ENCODE measurements at regions not wholly inside any gene's neighbourhood (a gene's known extent, or its start where the extent isn't known, plus 50 kb on each side); places are given as distances from the start of the nearest gene placed in this dataset.

DNA sequence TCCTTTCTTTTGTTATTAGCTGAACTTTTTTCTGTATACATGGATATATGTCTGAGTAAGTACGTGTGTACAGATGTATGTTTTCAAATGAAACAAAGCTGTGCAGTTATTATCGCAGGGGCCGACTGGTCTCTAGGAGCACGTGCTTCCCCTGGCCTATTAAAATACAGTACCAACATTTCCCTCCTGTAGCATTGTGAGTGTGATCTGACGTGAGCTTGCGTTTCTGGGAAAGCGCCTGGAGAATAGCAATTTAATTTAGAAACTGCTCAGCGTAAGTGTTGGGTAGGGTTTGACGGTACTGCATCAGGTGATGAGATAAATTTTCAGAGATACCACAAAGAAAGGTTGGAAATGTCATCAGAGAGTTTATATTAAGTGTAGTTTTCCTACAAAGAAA is 173.3 kb downstream of the FBXO8 start:
- FAIRE-seq (no peak), DNase-seq (ENCODE audit: insufficient read length, low spot score) (no peak)
- no peak for TF ChIP-seq POLR2A (IDR thresholded peaks at IDR 0.05; ENCODE audit: low read depth, low read length)

DNA sequence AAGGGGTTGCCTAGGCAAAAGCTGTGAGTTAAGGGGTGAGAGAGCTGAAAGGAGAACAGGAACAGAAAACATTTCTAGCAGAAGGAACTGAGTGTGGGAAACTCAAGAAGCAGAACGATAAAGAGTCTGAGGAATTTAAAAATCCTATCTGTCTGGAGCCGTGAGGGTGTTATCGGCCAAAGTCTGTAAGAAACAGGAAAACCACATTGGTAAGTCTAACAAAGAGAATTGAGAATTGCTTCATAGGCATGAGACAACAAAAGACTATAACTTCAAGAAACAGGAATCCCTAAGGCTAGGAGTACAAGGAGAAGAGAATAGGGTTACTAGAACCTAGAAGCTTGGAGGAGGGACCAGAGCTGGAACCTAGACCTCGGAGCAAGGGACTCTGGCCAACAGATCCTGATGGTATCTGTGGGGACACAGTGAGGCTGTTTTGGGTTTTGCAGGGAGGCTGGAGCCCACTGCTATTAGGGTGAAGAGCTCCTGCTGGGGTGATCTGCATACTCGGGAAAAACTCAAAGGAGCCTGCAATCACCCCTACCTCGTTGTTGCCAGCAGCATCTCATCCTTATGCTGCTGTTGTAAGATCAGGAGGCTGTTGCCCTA is 175.6 kb downstream of the FBXO8 start:
- no peak for TF ChIP-seq POLR2A (IDR thresholded peaks at IDR 0.05; ENCODE audit: low read depth, low read length)
- DNase-seq (ENCODE audit: insufficient read length, low spot score) (no peak), FAIRE-seq (no peak)

DNA sequence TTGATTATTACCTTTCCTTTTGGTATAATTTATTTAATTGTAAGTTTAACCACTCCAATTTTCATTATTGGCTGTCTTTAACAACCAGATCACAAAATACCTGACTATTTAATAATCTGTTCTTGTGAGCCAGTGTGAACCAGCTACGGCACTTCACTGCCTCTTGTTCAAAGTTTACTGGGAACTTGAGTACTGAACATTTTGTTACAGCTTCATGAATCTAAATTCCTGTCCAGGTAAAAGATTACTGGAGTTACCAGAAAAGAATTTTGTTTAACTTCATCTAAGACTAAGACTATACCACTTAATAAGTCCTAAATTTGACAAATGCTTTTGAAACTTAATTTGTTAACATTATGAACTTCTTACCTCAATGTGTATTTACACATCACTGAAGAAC is 178.3 kb downstream of the FBXO8 start:
- FAIRE-seq, result no peak
- DNase-seq (ENCODE audit: insufficient read length, low spot score), result no peak
- no peak for TF ChIP-seq POLR2A (IDR thresholded peaks at IDR 0.05; ENCODE audit: low read depth, low read length)

DNA sequence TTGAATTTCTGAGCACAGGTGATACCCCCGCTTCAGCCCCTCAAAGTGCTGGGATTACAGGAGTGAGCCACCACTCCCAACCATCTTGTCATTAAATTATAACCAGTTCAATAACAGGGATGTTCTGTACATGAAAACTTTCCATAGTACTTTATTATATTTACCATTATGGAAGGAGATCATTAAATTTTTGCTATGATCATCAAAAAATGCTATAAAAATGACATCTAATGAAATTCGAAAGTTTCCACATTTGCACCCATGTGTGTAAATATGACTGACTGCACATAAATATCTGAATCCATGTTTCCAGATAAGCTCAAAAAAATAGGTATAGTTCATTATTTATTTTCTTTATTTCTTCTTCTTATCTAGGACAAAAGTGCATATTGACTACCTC is 182.6 kb downstream of the FBXO8 start:
- TF ChIP-seq POLR2A (IDR thresholded peaks at IDR 0.05; ENCODE audit: low read depth, low read length), result no peak
- DNase-seq (ENCODE audit: insufficient read length, low spot score) (no peak), FAIRE-seq (no peak)

DNA sequence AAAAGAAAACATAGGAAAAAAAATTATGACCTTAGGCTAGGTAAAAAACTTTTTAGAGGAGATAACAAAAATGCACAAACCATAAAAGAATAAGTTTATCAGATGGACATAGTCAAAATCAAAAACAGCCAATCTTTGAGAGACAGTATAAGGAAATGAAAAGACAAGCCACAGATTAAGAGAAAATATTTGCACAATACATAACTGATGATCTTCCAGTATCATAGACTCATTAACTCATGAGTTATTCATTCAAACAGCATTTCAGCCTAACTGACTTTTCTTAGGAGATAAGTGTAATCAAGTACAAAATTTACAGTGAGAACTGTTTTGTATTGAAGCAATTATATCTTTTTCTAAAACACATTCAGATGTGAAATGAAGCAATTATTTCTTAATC is 183.8 kb downstream of the FBXO8 start:
- FAIRE-seq (no peak), DNase-seq (ENCODE audit: insufficient read length, low spot score) (no peak)
- no peak for TF ChIP-seq POLR2A (IDR thresholded peaks at IDR 0.05; ENCODE audit: low read depth, low read length)

DNA sequence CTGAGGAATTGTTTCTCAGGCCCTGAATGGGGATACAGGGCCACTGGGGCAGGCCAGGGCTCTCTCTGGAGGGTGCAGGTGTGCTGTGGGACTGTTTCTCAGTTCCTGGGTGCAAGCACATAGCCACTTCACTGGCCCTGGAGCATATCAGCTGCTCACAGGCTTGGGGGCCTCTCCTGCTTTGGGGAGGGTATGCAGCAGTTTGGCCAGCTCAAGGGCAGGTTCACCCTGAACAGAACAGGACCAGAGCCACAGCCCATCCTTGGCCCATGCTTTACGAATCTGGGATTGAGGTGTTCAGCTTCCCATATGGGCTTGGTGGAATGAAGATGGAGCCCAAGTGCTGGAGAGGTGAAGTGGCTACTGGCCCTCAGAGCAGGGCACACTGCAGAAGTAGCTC is 186.5 kb downstream of the FBXO8 start:
- DNase-seq (ENCODE audit: insufficient read length, low spot score) (no peak), FAIRE-seq (no peak)
- TF ChIP-seq POLR2A (IDR thresholded peaks at IDR 0.05; ENCODE audit: low read depth, low read length), result no peak

DNA sequence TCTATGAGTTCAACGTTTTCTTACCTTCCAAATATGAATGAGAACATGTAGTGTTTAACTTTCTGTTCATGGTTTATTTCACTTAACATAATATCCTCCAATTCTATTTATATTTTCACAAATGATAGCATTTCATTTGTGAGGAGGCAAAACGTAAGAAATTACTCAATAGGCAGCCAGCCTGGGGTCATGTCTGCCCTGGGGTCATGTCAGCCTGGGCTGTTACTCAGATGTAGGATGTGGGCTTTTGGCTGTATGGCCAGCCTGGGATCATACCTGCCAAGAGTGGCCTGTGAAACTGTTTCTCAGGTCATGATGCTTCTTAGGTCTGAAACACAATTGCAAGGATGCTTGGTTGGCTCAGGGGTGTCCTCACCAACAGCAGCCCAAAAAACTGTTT is 187.0 kb downstream of the FBXO8 start:
- FAIRE-seq (no peak), DNase-seq (ENCODE audit: insufficient read length, low spot score) (no peak)
- no peak for TF ChIP-seq POLR2A (IDR thresholded peaks at IDR 0.05; ENCODE audit: low read depth, low read length)

DNA sequence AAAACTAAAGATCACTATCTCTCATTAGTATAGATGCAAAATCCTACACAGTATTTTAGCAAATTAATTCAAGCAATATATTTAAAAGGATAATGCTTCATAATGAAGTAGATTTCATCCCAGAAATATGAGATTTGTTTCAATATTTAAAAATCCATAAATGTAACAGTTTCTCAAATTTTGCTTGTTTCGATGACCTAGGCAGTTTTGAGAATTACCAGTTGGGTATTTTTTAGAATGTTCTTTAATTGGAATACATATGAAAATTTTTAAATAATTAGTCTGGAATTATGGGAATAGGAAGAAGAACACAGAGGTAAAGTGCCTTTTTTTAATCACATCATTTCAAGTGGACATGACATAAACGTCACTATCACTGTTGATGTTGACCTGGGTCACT is 192.3 kb downstream of the FBXO8 start:
- TF ChIP-seq POLR2A (IDR thresholded peaks at IDR 0.05; ENCODE audit: low read depth, low read length), result no peak
- DNase-seq (ENCODE audit: insufficient read length, low spot score) (no peak), FAIRE-seq (no peak)

DNA sequence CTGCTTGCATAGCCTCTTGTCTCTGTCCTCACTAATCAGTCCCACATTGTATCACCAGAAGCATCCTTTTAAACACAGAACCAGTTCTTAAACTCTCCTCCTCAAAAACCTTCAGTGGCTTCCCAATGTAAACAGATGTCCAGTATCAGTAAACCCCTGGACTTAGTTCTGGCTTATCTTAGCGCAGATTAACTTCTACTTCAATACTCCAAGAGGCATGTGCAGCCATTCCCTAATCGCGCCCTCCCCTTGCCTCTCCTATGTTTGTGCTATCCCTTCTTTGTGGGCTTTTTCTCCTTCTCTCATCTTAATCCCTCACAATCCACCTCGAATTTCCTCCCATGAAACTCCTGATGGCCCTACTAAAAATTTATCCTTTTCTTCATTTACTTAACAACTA is 193.8 kb downstream of the FBXO8 start:
- no peak for FAIRE-seq
- DNase-seq (ENCODE audit: insufficient read length, low spot score), result no peak
- TF ChIP-seq POLR2A (IDR thresholded peaks at IDR 0.05; ENCODE audit: low read depth, low read length), result no peak

DNA sequence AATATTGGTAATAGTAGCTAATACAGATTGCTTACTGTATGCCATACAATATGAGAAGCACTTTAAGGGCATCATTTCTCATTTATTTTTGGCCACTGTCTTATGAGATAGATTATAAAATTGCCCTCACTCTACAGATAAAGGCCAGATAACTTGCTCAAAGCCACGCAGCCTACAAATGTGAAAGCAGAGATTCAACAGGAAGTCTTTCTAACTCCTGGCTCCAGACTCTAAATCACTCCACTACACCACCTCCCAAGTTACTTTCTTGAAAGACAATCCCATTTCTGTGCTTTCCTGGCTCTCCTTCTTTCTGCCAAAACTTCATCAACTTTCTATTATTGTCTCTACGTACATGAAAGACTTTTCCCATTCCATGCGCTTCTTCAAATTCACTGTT is 194.7 kb downstream of the FBXO8 start:
- no peak for TF ChIP-seq POLR2A (IDR thresholded peaks at IDR 0.05; ENCODE audit: low read depth, low read length)
- no peak for FAIRE-seq
- no peak for DNase-seq (ENCODE audit: insufficient read length, low spot score)

DNA sequence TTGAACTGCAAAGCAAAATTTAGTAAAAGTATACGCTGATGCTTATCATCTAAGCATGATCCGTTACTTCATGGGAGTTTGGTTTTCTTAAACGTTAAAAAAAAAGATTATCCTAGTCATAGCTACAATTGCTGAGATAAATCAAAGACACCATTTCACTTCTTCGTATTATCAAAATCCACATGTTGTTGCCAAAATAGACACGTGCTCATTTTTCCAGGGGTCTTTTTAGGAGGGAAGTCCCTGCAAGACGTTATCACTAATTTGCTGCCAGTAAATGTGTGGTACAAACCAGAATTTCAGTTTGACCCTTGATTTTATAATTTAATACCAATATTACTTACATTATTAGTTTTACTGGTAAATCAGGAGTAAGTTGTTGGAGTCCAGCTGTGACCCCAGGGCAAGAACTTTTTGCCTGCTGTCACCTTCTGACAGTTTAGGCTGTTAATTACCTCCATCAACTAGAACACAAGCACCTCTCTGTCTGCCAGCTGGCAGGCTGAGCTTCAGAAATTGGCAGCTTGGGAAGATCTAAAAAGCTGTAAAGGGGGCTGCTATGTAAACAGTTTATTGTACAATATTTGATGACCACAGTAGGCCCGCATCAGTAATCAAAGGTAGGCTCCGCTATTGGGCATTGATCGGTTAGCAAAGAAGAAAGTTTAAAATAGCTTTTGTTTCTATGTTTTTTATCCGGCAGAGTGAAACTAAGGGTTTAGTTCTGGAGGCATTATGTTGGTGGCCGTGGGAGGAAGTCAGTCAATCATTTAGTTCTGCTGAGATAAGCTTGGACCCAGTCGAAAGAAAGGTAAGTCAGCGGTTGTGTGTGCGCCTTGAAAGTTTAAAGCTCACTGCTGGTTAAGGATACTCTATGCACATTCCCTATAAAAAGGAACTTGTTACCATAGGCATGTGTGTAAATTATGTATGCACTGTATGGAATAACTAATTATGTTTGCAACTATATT is 196.4 kb downstream of the FBXO8 start:
- FAIRE-seq (no peak), DNase-seq (ENCODE audit: insufficient read length, low spot score) (no peak)
- TF ChIP-seq POLR2A (IDR thresholded peaks at IDR 0.05; ENCODE audit: low read depth, low read length), result no peak

DNA sequence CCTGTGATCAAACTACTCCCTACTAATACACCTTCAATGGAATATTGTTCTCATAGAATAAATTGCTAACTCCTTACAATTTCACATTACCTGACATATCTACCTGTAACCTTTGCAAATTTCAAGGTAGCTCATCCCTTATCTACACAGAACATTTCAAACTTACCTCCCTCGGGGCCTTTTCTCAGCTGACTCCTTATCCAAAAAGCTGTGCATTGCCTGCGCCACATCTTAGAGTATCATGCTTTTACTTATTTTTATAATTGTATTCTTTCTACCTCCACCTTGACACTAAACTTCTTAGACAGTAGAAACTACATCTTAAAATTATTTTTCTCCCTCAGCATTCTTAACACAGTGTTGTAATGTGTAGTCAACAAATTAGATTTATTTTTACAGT is 198.5 kb downstream of the FBXO8 start:
- FAIRE-seq, result no peak
- no peak for TF ChIP-seq POLR2A (IDR thresholded peaks at IDR 0.05; ENCODE audit: low read depth, low read length)
- no peak for DNase-seq (ENCODE audit: insufficient read length, low spot score)

DNA sequence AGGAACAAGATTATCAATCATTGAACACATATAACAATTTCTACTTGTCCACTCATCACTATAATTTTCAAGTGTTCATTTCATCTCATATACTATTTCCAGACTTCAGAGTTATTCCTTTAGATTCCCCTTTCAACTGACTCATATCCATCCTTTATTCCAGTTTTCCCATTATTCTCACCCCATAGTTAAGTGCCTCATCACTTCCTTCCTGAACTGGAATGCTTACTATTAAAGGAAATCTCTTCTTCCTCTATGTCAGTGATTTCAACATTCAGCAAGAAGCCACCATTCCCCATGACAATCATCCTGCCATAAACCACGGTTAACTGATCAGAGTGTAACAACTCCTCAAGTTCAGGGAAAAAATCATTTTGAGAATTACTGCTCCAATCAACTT is 198.9 kb downstream of the FBXO8 start:
- FAIRE-seq (no peak), DNase-seq (ENCODE audit: insufficient read length, low spot score) (no peak)
- TF ChIP-seq POLR2A (IDR thresholded peaks at IDR 0.05; ENCODE audit: low read depth, low read length), result no peak

DNA sequence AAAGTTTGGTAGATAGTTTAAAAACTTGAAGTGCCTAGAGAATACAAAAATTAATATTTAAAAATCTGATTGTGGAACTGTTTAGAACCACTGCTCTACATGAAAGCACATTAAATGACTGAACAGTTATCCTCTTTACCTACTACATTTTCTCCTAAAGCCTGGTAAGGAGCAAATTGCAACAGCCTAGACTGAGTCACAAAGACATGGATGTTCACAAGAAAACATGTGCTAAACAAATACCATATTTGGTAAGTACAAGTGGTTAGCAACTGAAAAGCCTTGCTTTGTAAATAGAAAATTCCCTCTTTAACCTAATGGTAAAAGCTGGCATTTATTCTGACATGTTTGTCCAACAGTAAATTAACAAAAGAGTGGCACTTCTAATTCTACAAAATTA is 203.1 kb downstream of the FBXO8 start:
- no peak for TF ChIP-seq POLR2A (IDR thresholded peaks at IDR 0.05; ENCODE audit: low read depth, low read length)
- no peak for FAIRE-seq
- DNase-seq (ENCODE audit: insufficient read length, low spot score), result no peak

DNA sequence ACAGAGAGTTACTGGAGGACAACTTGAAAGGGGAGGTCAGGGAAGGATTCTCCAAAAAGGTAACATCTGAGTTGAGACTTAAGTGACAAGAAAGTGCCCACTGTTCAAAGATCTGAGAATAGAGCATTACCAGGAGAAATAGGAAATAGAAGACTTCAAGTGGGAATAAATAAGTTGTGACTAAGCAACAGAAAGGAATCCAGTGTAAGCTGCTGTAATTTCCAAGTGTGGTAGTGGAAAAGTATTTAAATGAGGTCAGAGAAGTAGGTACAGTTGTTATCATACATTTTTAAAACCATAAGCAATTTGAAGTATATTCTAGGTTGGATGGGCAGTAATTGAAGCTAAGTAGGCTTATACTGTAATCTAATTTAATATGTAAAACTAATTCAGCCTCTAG is 211.9 kb downstream of the FBXO8 start:
- TF ChIP-seq POLR2A (IDR thresholded peaks at IDR 0.05; ENCODE audit: low read depth, low read length), result no peak
- FAIRE-seq (no peak), DNase-seq (ENCODE audit: insufficient read length, low spot score) (no peak)
